Skeletal muscle cell (primary cell): ENCODE measurements at regions not wholly inside any gene's neighbourhood (a gene's known extent, or its start where the extent isn't known, plus 50 kb on each side); places are given as distances from the start of the nearest gene placed in this dataset.

Source experiments
- DNase-seq: peaks from one replicate; pipeline ENCODE4 v3.0.0-alpha.2; 2010; ENCODE audit warnings: low read depth
- H3K4me3 ChIP-seq: 2 replicates; pipeline ENCODE4 v1.5.1; 2011; ENCODE audit warnings: low read depth, mild to moderate bottlenecking, control low read depth, low read length, moderate library complexity

GRCh38 chr4:134343081-134343480, 141.5 kb upstream of the PABPC4L start:
- no peak for DNase-seq

GRCh38 chr4:134337574-134337973, 136.0 kb upstream of the PABPC4L start:
- H3K4me3 ChIP-seq, result no peak overlapping the region
- DNase-seq, result no peak

More at GRCh38 chr4:134343081-134343480, 141.5 kb upstream of the PABPC4L start:
- no peak overlapping the region for H3K4me3 ChIP-seq

- DNase-seq, result no peak
- H3K4me3 ChIP-seq, result no peak overlapping the region
Measured at GRCh38 chr4:134328741-134329140, 127.2 kb upstream of the PABPC4L start.

- no peak overlapping the region for H3K4me3 ChIP-seq
- no peak for DNase-seq
Measured at GRCh38 chr4:134327274-134328122, 125.9 kb upstream of the PABPC4L start.

GRCh38 chr4:134326866-134327265, 125.3 kb upstream of the PABPC4L start:
- no peak for DNase-seq
- no peak overlapping the region for H3K4me3 ChIP-seq

GRCh38 chr4:134324179-134324578, 122.6 kb upstream of the PABPC4L start:
- DNase-seq, result no peak

GRCh38 chr4:134320048-134320447, 118.5 kb upstream of the PABPC4L start:
- no peak overlapping the region for H3K4me3 ChIP-seq
- DNase-seq, result no peak

More at GRCh38 chr4:134324179-134324578, 122.6 kb upstream of the PABPC4L start:
- H3K4me3 ChIP-seq, result no peak overlapping the region

GRCh38 chr4:134313591-134313990, 112.0 kb upstream of the PABPC4L start:
- H3K4me3 ChIP-seq, result no peak overlapping the region

GRCh38 chr4:134309715-134310114, 108.1 kb upstream of the PABPC4L start:
- no peak overlapping the region for H3K4me3 ChIP-seq
- no peak for DNase-seq

More at GRCh38 chr4:134313591-134313990, 112.0 kb upstream of the PABPC4L start:
- no peak for DNase-seq

GRCh38 chr4:134308910-134309309, 107.3 kb upstream of the PABPC4L start:
- no peak for DNase-seq
- H3K4me3 ChIP-seq, result no peak overlapping the region

GRCh38 chr4:134298313-134298712, 96.7 kb upstream of the PABPC4L start:
- no peak for DNase-seq
- H3K4me3 ChIP-seq, result no peak overlapping the region

- H3K4me3 ChIP-seq, result no peak overlapping the region
- DNase-seq, result no peak
Measured at GRCh38 chr4:134297765-134298164, 96.2 kb upstream of the PABPC4L start.

GRCh38 chr4:134282680-134283079, 81.1 kb upstream of the PABPC4L start:
- no peak overlapping the region for H3K4me3 ChIP-seq
- DNase-seq, result no peak

GRCh38 chr4:134278675-134279074, 77.1 kb upstream of the PABPC4L start:
- H3K4me3 ChIP-seq, result no peak overlapping the region
- no peak for DNase-seq

- no peak for DNase-seq
- H3K4me3 ChIP-seq, result no peak overlapping the region
Measured at GRCh38 chr4:134276476-134276875, 74.9 kb upstream of the PABPC4L start.

- no peak overlapping the region for H3K4me3 ChIP-seq
- DNase-seq, result no peak
Measured at GRCh38 chr4:134260126-134260525, 58.5 kb upstream of the PABPC4L start.
